Right kidney (tissue), 1 donor: ENCODE measurements at regions not wholly inside any gene's neighbourhood (a gene's known extent, or its start where the extent isn't known, plus 50 kb on each side); places are given as distances from the start of the nearest gene placed in this dataset.

ENCODE experiments used
- DNase-seq: peaks from one replicate; pipeline ENCODE4 v3.0.0-alpha.2; 2016

GRCh38 chr2:190810981-190811587, 69.5 kb upstream of the GLS start:
- no peak for DNase-seq

- DNase-seq: no peak
Observed at GRCh38 chr2:190811811-190812210, 68.8 kb upstream of the GLS start.

- DNase-seq: no peak
Observed at GRCh38 chr2:190812506-190813294, 67.9 kb upstream of the GLS start.

- DNase-seq: no peak
Observed at GRCh38 chr2:190815226-190815625, 65.4 kb upstream of the GLS start.

GRCh38 chr2:190817082-190817481, 63.5 kb upstream of the GLS start:
- no peak for DNase-seq

- DNase-seq: no peak
Observed at GRCh38 chr2:190819840-190820301, 60.8 kb upstream of the GLS start.

- DNase-seq: no peak
Observed at GRCh38 chr2:190820416-190820815, 60.2 kb upstream of the GLS start.

- DNase-seq: no peak
Observed at GRCh38 chr2:190822043-190822442, 58.6 kb upstream of the GLS start.

GRCh38 chr2:190827720-190828119, 52.9 kb upstream of the GLS start:
- no peak for DNase-seq

GRCh38 chr2:190829642-190830041, 51.0 kb upstream of the GLS start:
- DNase-seq: no peak
